GM12878 (cell line): ENCODE measurements at regions not wholly inside any gene's neighbourhood (a gene's known extent, or its start where the extent isn't known, plus 50 kb on each side); places are given as distances from the start of the nearest gene placed in this dataset.

Source experiments
- ATAC-seq: fragments of 200-7000 bp; cut with Tn5 transposase; 3 replicates; pipeline ENCODE4 v1.9.1; 2020; ENCODE audit warnings: mild to moderate bottlenecking, moderate library complexity
- BruUV-seq: library from RNA; stranded (reverse); fragments of 400-500 nt; replicated peaks from 2 replicates; lab custom pipeline; 2021; lab: Mats Ljungman, UMichigan
- CTCF ChIA-PET: fragments of 300-600 bp; sonication (Branson Sonifier 250); formaldehyde crosslinking; extraction: SDS; loops from one replicate; lab custom pipeline; 2021; ENCODE audit warnings: inconsistent platforms; lab: Yijun Ruan, JAX
- POLR2A ChIA-PET: fragments of 350-600 bp; formaldehyde crosslinking; extraction: SDS; loops from one replicate; lab custom pipeline; 2021; ENCODE audit warnings: inconsistent platforms; lab: Charles Lee
- RAD21 ChIA-PET: fragments of 300-600 bp; sonication (Branson Sonifier 250); formaldehyde crosslinking; loops from one replicate; lab custom pipeline; 2023; ENCODE audit warnings: antibody characterized with exemption; ENCODE audit not compliant: unreplicated experiment; lab: Charles Lee
- SMC1A ChIA-PET: fragments of 300-600 bp; sonication (Branson Sonifier 250); formaldehyde crosslinking; loops from one replicate; lab custom pipeline; 2023; ENCODE audit not compliant: unreplicated experiment, uncharacterized antibody; lab: Charles Lee
- DNase-seq: peaks from one replicate; pipeline ENCODE4 v3.0.0-alpha.2; 2011; ENCODE audit warnings: low read depth, low spot score
- FAIRE-seq: peaks from 3 replicates; lab custom pipeline; 2011; peaks lifted over from hg19 to GRCh38; lab: Jason Lieb, UNC
- H2AFZ ChIP-seq: 2 replicates; pipeline ENCODE4 v1.6.0; 2011; ENCODE audit warnings: low read depth, low read length, control low read depth; ENCODE audit not compliant: control insufficient read depth
- H3K27ac ChIP-seq: 2 replicates; pipeline ENCODE4 v1.5.1; 2011; ENCODE audit warnings: control low read depth; ENCODE audit not compliant: control insufficient read depth, insufficient read depth
- H3K27me3 ChIP-seq, 2 experiments: replicated peaks in 1 of 2; 2 replicates each; pipeline versions ENCODE4 v1.6.0 to v1.6.1; 2011; ENCODE audit warnings: low read length in 1 of 2; ENCODE audit not compliant: control insufficient read depth in 2 of 2, insufficient read depth in 2 of 2
- H3K36me3 ChIP-seq, 2 experiments: 2 replicates each; pipeline ENCODE4 v1.5.1; 2011; ENCODE audit warnings: low read length in 1 of 2; ENCODE audit not compliant: control insufficient read depth in 2 of 2, insufficient read depth in 2 of 2
- H3K4me1 ChIP-seq: 2 replicates; pipeline ENCODE4 v1.6.1; 2011; ENCODE audit warnings: mild to moderate bottlenecking, low read length, moderate library complexity, mixed read lengths; ENCODE audit not compliant: control insufficient read depth, insufficient read depth
- H3K4me2 ChIP-seq: 2 replicates; pipeline ENCODE4 v1.6.0; 2011; ENCODE audit warnings: control low read depth; ENCODE audit not compliant: control insufficient read depth, insufficient read depth
- H3K4me3 ChIP-seq: fragments of 200-600 bp; sonication (generic); 2 replicates; pipeline ENCODE4 v1.5.1; 2016
- H3K79me2 ChIP-seq: 2 replicates; pipeline ENCODE4 v1.6.0; 2011; ENCODE audit warnings: low read length; ENCODE audit not compliant: control insufficient read depth, insufficient read depth
- H3K9ac ChIP-seq: 2 replicates; pipeline ENCODE4 v1.8.0; 2011; ENCODE audit warnings: low read length, control low read depth, mixed read lengths; ENCODE audit not compliant: control insufficient read depth, insufficient read depth
- H3K9me3 ChIP-seq: replicated peaks from 3 replicates; pipeline ENCODE4 v1.5.1; 2011; ENCODE audit warnings: mild to moderate bottlenecking, low read length; ENCODE audit not compliant: control insufficient read depth, insufficient read depth
- H4K20me1 ChIP-seq: 2 replicates; pipeline ENCODE4 v1.6.0; 2011; ENCODE audit not compliant: control insufficient read depth, insufficient read depth
- BCL11A ChIP-seq: IDR thresholded peaks from 2 replicates; pipeline ENCODE4 v1.6.1; 2011; ENCODE audit warnings: low read depth, low read length
- CUX1 ChIP-seq: IDR thresholded peaks from 2 replicates; pipeline ENCODE4 v1.6.1; 2012; ENCODE audit warnings: improper control_type of control experiment, low read depth, low read length; ENCODE audit not compliant: insufficient replicate concordance
- EGR1 ChIP-seq, 2 experiments: IDR thresholded peaks; 1 replicate in 1 of 2; 2 replicates in 1 of 2; pipeline ENCODE4 v1.6.1; 2011 to 2012; ENCODE audit warnings: low read depth in 2 of 2, low read length in 2 of 2, borderline replicate concordance in 1 of 2, mild to moderate bottlenecking in 1 of 2, moderate library complexity in 1 of 2
- GATAD2B ChIP-seq: fragments of 450-650 bp; conservative IDR thresholded peaks from 2 replicates; pipeline ENCODE4 v1.6.1; 2017; ENCODE audit warnings: low read depth, mild to moderate bottlenecking, moderate library complexity
- NFXL1 ChIP-seq: fragments of 450-650 bp; IDR thresholded peaks from 2 replicates; pipeline ENCODE4 v1.6.1; 2017; ENCODE audit warnings: antibody characterized with exemption, mild to moderate bottlenecking, borderline replicate concordance
- REST ChIP-seq: IDR thresholded peaks from 2 replicates; pipeline ENCODE4 v1.6.1; 2012; ENCODE audit warnings: mild to moderate bottlenecking, low read depth, low read length
- RUNX3 ChIP-seq: IDR thresholded peaks from 2 replicates; pipeline ENCODE4 v1.6.1; 2012; ENCODE audit warnings: low read length, inconsistent platforms
- SIN3A ChIP-seq: IDR thresholded peaks from 2 replicates; pipeline ENCODE4 v1.6.1; 2012; ENCODE audit warnings: low read depth, low read length, improper control_type of control experiment
- SMAD1 ChIP-seq: fragments of 450-650 bp; IDR thresholded peaks from 2 replicates; pipeline ENCODE4 v1.6.1; 2018; ENCODE audit warnings: mild to moderate bottlenecking, low read depth; ENCODE audit not compliant: partially characterized antibody
- ZBTB40 ChIP-seq: fragments of 450-650 bp; IDR thresholded peaks from 2 replicates; pipeline ENCODE4 v1.6.1; 2016; ENCODE audit warnings: mild to moderate bottlenecking, moderate library complexity, borderline replicate concordance
- WGBS: methylation state at CpG from one replicate; pipeline ENCODE4 v1.1.6; 2016; ENCODE audit warnings: low lambda C conversion rate; ENCODE audit not compliant: insufficient replicate concordance, insufficient coverage; ENCODE audit errors: missing lambda C conversion rate; 5-methylcytosine and 5-hydroxymethylcytosine counted together
- in situ Hi-C: fragments of 300-500 bp; cut with MboI; formaldehyde crosslinking; loops from 9 replicates; pipeline ENCODE4 v1.14.3; 2018; ENCODE audit warnings: mixed read lengths
- intact Hi-C: fragments of 100-400 bp; cut with micrococcal nuclease; formaldehyde crosslinking; loops from one replicate; pipeline ENCODE4 v1.14.2; 2022; ENCODE audit not compliant: unreplicated experiment

- no peak overlapping the region for H3K4me3 ChIP-seq
- H2AFZ ChIP-seq: no peak overlapping the region
- in situ Hi-C loops: loop anchor here (25.0 kb wide), 1 partner anchor 1597 kb away; no protein-coding TSS in a partner anchor
- DNase-seq (no peak), FAIRE-seq (no peak), ATAC-seq (no peak)
- H3K9ac ChIP-seq: no peak overlapping the region
- no peak overlapping the region for H3K4me2 ChIP-seq
- TF ChIP-seq ZBTB40 (no peak), BCL11A (no peak), GATAD2B (no peak), RUNX3 (no peak), EGR1 (IDR thresholded peaks at IDR 0.05; ENCODE audit: borderline replicate concordance in 1 of 2, low read depth in 2 of 2, low read length in 2 of 2) (no peak), REST (no peak), SIN3A (no peak), CUX1 (no peak), SMAD1 (no peak), NFXL1 (no peak)
- H3K79me2 ChIP-seq: no peaks in the 10 kb centered on the region
- no peaks in the 10 kb centered on the region for H4K20me1 ChIP-seq
- ChIA-PET SMC1A (interaction anchor here (1.0 to 1.4 kb wide), 2 partner anchors 9 to 606 kb away, joined by 3 to 6 read pairs; no protein-coding TSS in a partner anchor), POLR2A (no interaction called here), CTCF (interaction anchor here (1.5 to 3.3 kb wide), 2 partner anchors 8 to 944 kb away, joined by 3 to 25 read pairs; no protein-coding TSS in a partner anchor), RAD21 (interaction anchor here (0.7 kb wide), 1 partner anchor 943 kb away, joined by 3 read pairs; no protein-coding TSS in a partner anchor)
- no peaks in the 10 kb centered on the region for H3K27me3 ChIP-seq
- 63% methylated on average over 2 of the region's 2 CpGs for WGBS
- intact Hi-C loops: no loop called here
- H3K27ac ChIP-seq: no peak overlapping the region
- H3K36me3 ChIP-seq: no peaks in the 10 kb centered on the region
- H3K4me1 ChIP-seq: no peaks in the 10 kb centered on the region
- no peaks in the 10 kb centered on the region for H3K9me3 ChIP-seq
- BruUV-seq: no TSS peak
Observed at GRCh38 chr2:180115269-180115668, 108.2 kb upstream of the CWC22 start.
